ENCODE measurements at regions not wholly inside any gene's neighbourhood (a gene's known extent, or its start where the extent isn't known, plus 50 kb on each side); places are given as distances from the start of the nearest gene placed in this dataset.

DNA sequence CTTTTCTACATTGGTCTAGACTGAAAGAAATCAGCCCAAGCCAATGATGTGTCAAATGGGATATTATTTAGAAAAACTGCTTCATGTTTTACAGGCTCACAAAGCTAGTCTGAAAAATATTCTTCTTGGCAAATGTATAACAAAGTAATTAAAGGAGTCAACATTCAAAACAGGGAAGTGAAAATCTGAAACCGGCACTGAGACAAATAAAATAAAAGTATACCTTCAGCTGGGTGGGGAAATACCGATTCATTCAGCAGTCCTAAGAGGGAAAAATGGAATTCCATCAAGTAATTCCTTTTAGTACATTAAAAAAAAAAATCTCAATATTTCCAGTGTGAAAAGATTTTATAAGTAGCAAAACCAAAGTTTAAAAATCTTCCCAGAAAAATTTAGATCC is 259.6 kb upstream of the SLC24A2 start:
- TF ChIP-seq CTCF (conservative IDR thresholded peaks at IDR 0.05): no peak
- TF ChIP-seq ZFX (IDR thresholded peaks at IDR 0.05): no peak

All from C4-2B (cell line).